ENCODE measurements at regions not wholly inside any gene's neighbourhood (a gene's known extent, or its start where the extent isn't known, plus 50 kb on each side); places are given as distances from the start of the nearest gene placed in this dataset.

DNA sequence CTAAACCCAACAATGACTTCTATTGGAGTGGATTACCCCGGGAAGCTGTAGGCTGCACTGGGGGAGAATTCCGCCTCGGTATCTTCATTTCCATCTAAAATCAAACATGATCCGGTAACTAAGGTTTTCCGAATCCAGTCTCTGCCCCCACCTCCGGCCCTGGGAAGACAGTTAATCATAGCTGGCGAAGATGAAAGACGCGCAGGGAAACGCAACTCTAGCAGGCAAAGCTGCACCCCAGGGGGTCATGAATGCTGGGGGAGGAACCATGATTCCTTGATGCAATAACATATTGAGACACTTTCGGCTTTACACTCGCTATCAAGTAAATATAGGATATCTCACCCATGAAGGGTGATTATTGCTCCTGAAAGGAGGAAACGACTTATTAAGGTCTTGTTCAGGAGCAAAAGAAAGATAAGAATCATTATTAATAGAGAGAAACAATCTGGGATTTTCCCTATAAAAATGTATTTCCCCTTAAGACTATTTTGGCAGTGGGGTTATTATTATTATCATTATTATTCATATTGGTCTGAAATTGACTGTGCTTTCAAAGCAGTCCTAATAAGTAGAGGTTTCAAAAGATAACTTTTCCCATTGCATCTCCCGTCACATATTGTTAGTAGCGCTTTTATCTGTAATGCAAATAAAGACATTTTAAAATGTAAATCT lies 614.9 kb downstream of the VRK1 start:
- DNase-seq: no peak

DNA sequence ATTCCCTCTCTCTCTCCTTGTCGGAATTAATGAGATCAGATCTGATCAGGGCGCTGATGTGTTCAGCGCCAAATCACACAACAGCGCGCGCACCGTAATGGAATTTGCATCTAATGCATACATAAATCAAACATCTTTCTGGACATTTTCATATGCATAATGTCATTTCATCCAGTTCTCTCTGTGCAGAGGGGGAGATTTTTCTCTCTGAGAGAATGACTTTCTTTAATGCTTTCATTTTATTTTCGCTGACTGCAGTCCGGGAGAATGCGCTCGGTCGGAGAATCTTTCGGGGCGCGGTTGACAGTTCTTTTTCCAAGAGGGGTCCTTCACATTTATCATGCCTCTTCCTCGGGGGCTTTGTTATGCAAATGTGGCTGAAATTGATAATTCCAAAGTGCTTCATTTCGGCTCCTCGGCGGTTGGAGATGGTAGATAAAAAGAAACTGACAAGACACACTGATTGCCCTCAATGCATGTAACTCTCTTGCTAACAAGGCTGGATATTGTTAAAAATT lies 615.9 kb downstream of the VRK1 start:
- no peak for DNase-seq

DNA sequence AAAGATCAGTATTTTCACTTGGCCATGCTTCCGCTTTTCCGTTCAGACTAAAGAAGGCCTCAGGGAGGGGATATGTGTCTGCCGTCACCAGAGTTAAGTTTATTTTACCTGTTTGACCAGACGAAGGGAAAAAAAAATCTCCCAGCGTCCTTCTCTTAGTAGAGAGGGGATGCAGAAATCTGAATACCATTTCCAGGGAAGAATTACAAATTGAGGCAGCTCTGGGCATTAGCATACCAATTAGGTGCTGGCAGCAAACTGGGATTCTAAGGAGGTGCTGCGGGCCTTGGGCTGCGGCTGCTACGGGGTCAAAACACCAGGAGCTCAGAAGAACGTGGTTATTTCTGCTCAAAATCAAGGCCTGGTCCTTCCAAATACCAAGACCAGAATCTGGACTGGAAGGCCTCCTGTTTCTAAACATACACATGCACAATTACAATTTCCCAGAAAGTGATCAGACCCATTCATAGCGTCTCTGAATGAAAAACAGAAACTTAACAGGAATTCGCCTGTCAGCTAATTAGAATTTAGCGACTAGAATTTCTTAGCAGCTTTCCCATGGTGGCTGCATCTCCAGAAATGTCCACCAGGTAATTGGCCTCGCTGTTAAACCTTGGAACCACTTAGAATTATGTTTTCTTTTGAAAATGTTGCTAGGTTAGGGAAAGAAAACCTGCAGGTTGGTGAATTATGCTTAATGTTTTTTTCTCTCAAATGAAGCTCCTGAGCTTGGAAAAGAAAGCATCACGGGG lies 617.0 kb downstream of the VRK1 start:
- no peak for DNase-seq

DNA sequence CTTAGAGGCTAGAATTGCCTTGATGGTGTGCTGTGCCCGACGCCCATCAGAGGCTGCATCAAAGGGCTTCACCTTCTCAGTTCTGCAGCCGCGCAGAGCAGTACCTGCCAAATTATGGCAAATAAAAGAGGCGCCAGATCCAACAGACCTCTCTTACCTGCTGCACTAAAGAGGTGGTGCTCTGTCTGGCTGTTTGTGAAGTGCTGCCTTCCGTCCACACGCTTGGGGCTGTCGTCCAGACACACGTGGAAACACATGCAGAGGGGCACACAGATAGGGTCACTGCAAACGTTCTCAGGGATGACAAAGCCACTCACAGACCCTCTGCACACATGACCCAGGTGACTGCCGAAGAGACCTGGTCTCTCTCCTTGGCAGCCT lies 617.5 kb downstream of the VRK1 start:
- DNase-seq: no peak

DNA sequence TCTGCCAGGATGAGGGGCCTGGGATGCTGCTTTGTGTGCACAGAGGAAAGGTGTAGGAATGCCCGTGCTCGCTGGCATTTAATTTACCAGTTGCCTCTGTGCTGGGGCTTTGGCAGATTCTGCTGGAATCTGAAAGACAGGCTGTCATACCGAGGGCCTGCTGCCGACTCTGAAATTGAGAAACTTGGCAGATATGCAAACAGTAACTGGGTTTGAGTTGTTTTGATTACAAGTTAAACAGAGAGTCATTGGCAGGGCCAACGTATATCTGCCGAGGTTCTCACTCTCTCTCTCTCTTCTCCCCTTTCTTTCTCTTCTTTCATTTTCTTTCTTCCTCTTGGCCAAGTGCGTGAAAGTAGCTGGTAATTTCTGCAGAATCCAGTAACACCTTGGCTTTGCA lies 618.7 kb downstream of the VRK1 start:
- no peak for DNase-seq

DNA sequence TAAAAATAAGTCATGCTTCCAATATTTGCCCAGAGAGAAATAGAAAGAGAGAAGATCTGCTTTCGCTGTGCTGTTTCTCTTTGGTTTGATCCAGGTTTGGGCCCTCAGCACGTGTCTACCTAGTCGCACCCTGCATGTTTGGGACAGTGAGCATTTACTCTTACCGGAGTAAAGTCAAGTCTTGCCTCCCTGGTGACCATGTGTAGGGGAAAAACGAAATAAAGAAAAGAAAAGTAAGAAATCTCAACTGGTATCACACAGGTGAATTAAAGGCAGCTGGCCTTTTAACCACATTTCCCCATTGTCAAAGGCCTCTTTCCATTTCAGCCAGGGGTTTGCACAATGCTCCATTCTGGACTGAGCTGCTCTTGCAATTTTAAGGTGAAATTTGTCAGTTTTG lies 619.4 kb downstream of the VRK1 start:
- DNase-seq: no peak

DNA sequence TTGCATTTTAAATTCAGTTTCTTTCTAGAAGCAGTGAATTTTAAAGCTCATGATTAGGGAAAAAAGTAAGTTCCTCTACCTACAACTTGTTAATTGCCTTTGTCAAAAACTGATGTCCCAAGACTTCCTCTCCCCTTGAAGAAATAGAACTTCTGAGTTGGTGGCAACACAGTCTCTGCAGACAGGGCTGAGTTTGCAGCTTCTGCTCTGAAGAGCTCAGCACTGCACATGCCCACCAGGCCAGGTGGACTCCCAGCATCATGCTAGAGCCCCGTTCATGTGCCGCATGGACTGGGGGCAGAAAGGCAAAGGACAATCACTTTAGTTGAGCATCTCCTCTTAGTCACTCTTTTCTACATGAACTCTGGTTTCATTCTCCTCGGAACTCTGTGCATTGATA lies 620.1 kb downstream of the VRK1 start:
- no peak for DNase-seq

DNA sequence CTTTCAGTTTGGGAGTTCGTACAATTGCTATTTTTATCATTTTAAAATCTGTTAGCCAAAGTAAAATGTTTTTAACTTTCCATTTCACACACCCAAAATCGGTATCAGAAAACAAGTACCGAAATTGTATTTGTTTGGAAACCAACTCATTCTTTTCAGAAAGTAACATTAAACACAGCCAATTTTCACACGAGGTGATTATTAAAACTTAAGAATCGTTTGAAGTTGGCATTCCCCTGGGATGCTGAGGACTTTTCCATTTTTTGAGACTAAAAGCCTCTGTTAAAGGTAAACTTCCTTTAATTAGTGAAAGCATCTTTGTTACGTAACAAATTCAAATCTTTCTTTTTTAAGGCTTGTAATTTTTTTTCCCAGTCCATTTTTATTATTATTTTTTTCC lies 623.0 kb downstream of the VRK1 start:
- no peak for DNase-seq

DNA sequence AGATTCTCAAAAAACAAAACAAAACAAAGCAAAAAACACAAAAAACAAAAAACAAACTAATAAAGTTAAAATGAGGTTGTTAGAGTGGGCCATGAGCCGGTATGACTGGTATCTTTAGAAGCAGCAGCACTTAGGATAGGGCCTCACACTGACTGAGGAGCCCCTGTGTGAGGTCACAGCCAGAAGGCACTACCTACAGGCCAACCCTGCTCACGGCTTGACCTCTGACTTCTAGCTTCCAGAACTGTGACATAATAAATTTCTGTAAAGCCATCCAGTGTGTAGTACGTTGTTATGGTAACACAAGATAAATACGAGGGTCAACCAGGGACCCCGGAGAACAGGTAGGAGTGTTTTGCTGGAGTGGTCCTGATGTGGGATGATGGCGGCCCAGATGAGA lies 629.6 kb downstream of the VRK1 start:
- DNase-seq: no peak

DNA sequence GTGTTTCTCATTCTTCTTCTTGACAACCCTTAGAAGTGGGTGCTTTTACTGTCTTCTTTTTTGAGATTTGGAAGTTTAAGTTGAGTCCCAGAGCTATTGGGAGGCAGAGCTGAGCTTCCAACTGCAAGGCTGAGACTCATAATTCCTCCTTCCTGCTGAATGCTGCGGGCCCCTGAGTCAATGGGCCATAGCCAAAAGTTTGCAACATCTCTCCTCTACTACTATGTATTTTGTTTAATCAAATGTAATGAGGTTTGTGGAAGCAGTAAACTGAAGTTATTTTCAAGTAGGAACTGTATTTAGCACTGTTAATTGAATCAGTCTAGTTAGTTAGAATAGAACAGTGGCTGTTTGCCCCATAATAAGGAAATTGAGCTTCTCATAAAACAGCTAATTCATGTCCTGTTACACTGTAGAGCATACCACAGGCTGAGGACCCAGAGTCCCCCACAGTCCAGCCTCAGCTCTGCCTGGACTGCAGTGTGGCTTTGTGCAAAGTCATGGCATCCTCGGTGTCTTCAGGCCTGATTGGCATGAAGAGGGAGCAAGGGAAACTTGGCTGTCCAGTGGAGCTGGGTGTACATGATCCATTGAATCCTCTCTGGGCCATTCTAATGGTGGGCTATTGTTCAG lies 631.7 kb downstream of the VRK1 start:
- no peak for DNase-seq

DNA sequence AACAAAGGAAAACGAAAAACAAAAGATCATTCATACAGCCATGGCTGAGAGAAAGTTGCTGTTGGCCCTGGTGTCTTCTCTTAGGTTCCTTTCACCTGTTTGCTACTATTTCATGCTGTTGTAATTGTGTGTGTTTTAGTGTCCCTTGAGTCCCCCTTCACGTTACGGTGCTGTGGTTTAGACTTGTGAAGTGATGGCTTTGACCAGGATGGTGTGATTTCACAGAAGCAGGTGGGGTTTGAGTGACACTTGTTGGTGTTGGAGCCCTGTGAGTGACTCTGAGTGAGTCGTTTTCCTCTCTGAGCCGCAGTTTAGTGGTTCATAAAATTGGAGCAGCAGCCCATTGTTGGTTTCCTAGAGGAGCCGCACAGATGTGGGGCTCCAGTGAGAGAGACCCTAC lies 635.4 kb downstream of the VRK1 start:
- no peak for DNase-seq

DNA sequence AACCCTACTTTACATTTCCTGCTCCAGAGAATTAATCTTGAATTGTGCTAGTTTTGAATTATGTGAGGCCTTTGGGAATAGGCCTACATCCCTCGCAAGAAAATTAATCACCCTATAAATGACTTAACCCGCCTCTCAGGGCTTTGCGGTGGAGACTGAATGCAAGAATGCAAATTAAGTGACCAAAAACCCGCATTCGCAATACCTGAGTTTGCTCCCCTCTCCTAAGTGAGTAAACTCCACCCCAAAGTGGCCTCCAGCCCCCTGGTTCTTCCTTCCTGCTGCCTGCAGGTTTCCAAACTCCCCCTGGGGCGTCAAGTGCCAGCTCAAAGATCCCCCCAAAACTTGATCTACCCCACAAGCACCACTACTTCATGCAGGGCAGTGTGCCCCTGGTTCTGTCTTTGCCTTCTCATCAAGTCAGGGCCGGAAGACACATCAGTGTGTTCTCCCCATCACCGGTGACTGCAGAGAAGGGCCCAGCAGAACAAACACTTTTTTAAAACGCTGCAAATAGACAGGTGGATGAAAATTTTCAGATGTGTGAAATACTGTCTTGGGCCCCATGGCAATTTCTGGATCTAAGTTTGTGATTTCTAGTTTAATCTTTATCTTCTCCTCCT lies 644.7 kb downstream of the VRK1 start:
- DNase-seq: no peak

DNA sequence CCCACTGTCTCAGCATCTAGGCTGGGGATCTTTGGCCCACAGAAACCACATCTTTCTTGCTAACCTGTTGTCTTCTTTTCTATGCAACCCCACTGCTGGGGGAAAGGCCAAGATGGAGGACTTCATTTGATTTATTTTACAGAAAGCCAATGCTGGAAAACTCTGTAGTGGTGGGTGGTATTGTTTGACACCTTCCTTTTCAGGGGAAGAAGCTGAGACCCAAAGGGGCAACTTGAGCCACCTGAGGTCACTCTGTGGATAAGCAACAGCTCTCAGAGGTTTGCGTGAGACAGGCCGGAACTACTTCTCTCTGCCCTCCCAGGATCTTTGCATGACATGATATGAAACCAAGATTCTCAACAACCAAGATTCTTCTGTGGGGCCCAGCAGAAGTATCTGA lies 645.2 kb downstream of the VRK1 start:
- DNase-seq: no peak

DNA sequence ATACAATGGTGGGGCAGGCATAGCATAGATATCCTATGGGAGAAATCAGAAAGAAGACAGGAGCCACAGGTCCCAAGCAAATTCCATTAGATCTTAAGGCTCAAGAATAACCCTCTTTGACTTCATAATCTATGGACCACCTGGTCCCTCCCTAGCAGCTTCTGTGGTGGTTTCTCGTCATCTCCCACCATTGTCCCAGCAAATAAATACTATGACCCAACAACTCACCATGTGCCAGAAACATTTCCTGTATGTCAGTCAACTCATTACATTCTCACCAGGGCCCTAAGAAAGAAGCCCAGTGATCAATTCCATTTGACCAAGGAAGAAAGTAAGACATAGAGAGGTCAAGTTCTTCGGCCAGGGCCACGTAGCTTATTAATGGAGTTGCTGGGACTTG lies 646.2 kb downstream of the VRK1 start:
- DNase-seq: no peak

DNA sequence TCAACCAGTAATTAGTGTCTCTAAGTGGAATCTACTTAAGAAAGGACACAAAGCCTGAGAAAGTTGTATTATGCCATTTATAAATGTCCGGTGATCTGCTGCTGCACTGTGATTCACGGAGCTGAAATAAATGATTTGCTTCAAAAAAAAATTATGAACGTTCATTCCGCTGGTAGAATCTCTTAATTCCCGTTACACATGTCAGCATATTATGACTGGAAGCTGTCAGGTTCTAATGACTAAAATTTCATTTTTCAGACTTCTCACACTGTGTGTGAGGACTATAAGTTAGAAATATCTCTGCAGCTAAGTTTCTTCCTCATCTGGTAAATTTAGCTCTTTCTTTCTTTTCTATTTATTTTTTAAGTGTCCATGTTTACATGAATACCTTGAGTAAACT lies 647.1 kb downstream of the VRK1 start:
- no peak for DNase-seq

DNA sequence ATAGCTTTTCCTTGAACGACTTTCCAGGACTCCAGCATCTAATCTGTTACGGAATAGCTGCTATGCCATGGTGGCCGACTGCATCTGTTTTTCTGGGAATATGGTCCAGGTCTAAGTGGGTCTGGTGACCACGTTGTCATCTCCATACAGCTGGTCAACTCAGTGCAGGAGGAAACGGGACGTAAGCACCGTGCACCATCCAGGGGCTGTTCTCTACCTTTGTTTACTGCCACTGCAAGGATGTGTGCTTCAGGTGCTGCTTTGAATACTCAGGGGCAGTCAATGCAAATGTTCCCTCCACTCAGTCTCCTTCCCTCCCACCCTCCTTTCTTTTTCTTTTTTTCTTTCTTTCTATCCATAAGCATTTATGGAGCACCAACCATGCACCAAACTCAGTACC lies 648.2 kb downstream of the VRK1 start:
- no peak for DNase-seq

DNA sequence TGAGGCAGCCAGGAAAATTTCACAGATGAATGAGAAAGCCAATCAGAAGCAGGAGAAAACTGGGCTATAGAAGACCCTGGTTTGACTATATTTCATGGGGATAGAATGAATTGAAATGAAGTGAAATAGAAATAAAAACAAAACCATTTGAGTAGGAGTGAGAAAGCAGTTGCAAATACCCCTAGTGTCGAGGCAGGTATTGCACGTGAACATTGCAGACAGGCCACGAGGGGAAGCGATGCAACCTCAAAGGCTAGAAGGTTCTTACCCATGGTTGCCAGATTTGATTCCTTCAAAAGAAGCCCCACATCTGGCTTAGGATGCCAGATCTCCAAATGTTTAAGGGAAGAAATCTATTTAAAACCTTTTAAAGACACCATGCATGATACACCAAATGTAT lies 648.9 kb downstream of the VRK1 start:
- DNase-seq: no peak

DNA sequence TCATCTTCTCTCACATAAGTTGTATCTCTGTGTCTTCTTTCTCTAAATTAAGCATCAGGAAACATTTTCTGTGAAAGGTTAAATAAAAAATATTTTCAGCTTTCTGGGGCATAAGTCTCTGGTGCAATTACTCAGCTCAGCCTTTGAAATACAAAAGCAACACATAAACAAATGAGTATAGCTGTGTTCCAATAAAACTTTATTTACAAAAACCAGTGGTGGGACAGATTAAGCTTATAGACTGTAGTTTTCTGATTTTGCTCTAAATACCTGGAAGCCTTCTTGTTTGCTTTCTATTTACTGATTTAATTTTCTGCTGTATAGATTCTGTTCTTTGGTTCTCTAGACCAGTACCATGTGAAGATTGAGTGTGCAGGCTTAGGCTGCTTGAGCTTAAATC lies 655.1 kb downstream of the VRK1 start:
- DNase-seq: no peak

DNA sequence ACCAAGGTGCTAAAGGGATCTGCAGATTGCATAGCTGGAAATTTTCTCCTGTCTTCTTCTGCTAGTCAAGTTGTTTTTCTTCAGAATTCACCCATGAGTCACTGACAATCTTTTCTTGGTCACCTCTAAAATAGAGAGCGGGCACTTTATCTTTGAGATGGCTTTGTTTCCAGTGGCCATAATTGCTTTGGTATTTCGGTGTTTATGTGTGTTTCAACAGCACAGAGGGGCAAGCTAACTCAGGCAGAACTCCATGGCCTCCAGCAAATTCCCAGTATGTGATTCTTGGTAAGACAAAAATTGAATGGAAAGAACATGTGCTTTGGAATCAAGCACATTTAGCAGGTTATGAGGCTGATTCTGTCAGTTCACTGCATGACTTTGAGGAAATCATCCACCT lies 656.8 kb downstream of the VRK1 start:
- no peak for DNase-seq

DNA sequence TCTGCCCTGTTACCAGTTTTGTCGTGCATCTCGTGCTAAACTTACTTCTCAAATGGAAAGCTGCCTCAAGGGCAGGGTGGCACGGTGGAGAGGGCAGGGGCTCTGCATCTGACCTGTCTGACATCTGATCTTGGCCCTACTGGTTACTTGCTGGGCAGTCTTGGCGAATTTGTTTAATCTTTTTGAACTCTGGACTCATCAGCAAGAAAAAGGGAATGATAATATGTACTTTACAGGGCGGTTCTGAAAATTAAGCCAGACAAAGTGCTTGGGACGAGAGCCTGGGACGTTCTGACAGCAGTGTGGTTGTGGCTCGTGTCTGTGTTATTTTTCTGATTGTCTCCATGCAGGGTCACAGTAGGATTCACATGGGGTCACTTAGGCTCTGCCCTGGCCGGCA lies 659.3 kb downstream of the VRK1 start:
- no peak for DNase-seq

DNA sequence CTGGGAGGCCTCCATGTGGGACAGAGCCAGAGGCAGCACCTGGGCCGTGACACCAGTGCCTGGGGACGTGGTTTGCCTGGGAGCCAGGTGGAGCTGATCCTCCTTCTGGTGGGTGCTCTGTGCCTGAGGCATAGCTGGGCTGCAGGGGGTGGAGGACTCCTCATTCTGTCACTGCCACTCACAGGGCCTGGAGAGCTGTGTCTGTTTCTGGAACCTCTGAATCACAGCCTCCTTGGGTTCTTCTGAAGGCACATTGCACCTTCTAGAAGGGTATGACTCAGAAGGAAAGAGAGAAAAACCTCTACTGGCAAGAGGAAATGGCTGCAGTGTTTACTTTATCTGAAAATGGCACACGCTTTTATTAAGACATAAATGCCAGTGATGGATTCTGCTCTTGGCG lies 659.8 kb downstream of the VRK1 start:
- DNase-seq: no peak

DNA sequence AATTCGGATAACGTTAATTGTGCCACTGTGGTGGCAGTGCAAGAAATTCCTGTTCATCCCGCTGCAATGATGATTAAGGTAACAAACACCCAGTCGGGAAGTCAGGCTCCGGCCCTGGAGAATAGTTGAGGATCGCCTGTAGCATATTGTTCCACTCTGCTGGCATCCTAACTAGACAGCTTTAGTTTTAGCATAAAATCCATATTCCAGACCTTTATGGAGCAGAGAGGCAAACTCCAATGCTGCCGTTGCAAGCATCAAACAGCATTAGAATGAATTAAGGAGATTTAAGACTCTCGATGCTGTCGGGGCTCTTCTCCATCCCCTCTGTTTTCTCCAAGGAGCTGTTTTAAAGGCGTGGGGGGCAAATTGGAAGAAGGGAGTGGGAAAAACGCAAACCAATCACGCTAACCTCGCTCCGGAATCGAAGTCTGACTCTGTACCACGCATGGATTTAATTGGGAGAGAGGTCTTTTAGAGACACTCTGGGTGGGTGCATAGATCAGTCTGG lies 660.4 kb downstream of the VRK1 start:
- DNase-seq: no peak

DNA sequence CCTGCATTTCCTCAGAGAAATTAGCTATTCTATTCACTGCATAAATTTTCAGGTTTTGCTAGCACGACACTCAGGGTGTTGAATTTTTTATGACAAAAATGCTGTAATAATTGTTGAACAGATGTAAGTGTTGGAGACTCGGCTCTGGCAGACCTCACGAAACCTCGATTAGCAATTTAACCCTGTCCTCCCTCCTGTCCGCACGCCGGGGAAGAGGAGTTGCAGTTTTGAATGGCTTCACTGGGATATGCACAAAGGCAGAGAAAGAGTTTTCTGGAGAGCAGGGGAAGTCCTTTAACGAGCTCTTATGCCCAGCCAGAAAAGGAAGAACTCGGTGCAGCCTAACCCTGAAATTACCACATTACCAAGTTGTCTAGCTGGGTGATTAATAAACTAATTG lies 661.1 kb downstream of the VRK1 start:
- DNase-seq: no peak

All from NCI-H2107 (cell line).